Ovary (tissue), 7 donors: ENCODE measurements at regions not wholly inside any gene's neighbourhood (a gene's known extent, or its start where the extent isn't known, plus 50 kb on each side); places are given as distances from the start of the nearest gene placed in this dataset.

ENCODE experiments used
- DNase-seq, 5 donors: peaks; one replicate each; pipeline ENCODE4 v3.0.0-alpha.2; 2019 to 2020
- H3K27ac ChIP-seq, 2 donors: fragments of 200-600 bp; one replicate each; pipeline versions ENCODE4 v1.5.1 to v1.8.0; 2019 to 2022
- H3K27me3 ChIP-seq: fragments of 200-600 bp; one replicate; pipeline ENCODE4 v1.8.0; 2022
- H3K36me3 ChIP-seq: fragments of 200-600 bp; sonication (generic); one replicate; pipeline ENCODE4 v1.5.1; 2019
- H3K4me1 ChIP-seq: one replicate; pipeline ENCODE4 v1.8.1; 2013; ENCODE audit warnings: mild to moderate bottlenecking, moderate library complexity; ENCODE audit not compliant: insufficient read depth
- H3K4me3 ChIP-seq: fragments of 200-600 bp; sonication (generic); one replicate; pipeline ENCODE4 v1.5.1; 2017
- H3K9me3 ChIP-seq, 2 donors: fragments of 200-600 bp in 1 of 2; sonication (generic) in 1 of 2; one replicate each; pipeline versions ENCODE4 v1.5.1 to v1.8.1; 2013 to 2019; ENCODE audit warnings: mild to moderate bottlenecking in 1 of 2, moderate library complexity in 1 of 2
- CTCF ChIP-seq, 3 donors: fragments of 450-650 bp in 2 of 3; fragments of 200-600 bp in 1 of 3; IDR thresholded peaks; one replicate each; pipeline versions ENCODE4 v1.5.1 to v1.8.0; 2016 to 2022; ENCODE audit warnings: antibody characterized with exemption in 3 of 3, mild to moderate bottlenecking in 1 of 3
- EP300 ChIP-seq: sonication (generic); formaldehyde crosslinking; IDR thresholded peaks from one replicate; pipeline ENCODE4 v1.6.1; 2017; ENCODE audit warnings: antibody characterized with exemption
- POLR2A ChIP-seq: fragments of 450-650 bp; IDR thresholded peaks from one replicate; pipeline ENCODE4 v1.6.1; 2017; ENCODE audit warnings: antibody characterized with exemption, mild to moderate bottlenecking, moderate library complexity
- WGBS, 3 donors: extraction: QIAGEN DNeasy Blood & Tissue Kit in 1 of 3; methylation state at CpG; one replicate each; pipeline versions ENCODE4 v1.1.5 to v1.1.7; 2013 to 2017; 5-methylcytosine and 5-hydroxymethylcytosine counted together
- intact Hi-C, 4 donors: fragments of 100-400 bp; cut with DNase I; formaldehyde crosslinking; loops; one replicate each; pipeline versions ENCODE4 v1.11.0 to v1.15.1; 2022 to 2023
- donor health status: DM: no; HTN: no; CAD: no; lungs with moderate emphysema.
- donor health status: DM: no; HTN: no; CAD: no.
- donor health status: Bipolar disorder and iron deficiency.
- donor health status: DM: no; HTN: no; CAD: no.
- donor health status: DM: yes; HTN: yes; CAD: no.

GRCh38 chr5:110250355-110250754 is 476.1 kb downstream of the TMEM232 start:
- 82 to 95% (median 85%) methylated on average over 1 of the region's 1 CpG for WGBS, 3 donors
- H3K36me3 ChIP-seq, result no peaks in the 10 kb centered on the region
- no peaks in the 10 kb centered on the region for H3K27me3 ChIP-seq
- intact Hi-C loops, result no loop called here
- no peak for DNase-seq
- no peaks in the 10 kb centered on the region for H3K4me1 ChIP-seq
- no peak overlapping the region for H3K27ac ChIP-seq
- TF ChIP-seq EP300 (no peak), CTCF (IDR thresholded peaks at IDR 0.05) (no peak), POLR2A (no peak)
- no peaks in the 10 kb centered on the region for H3K9me3 ChIP-seq
- H3K4me3 ChIP-seq, result no peak overlapping the region

GRCh38 chr5:110250755-110251154 is 475.7 kb downstream of the TMEM232 start:
- no peaks in the 10 kb centered on the region for H3K4me1 ChIP-seq
- no peaks in the 10 kb centered on the region for H3K27me3 ChIP-seq
- intact Hi-C loops, result no loop called here
- H3K4me3 ChIP-seq, result no peak overlapping the region
- no peaks in the 10 kb centered on the region for H3K9me3 ChIP-seq
- H3K36me3 ChIP-seq, result no peaks in the 10 kb centered on the region
- no peak for TF ChIP-seq EP300
- TF ChIP-seq CTCF (IDR thresholded peaks at IDR 0.05), result no peak
- TF ChIP-seq POLR2A, result no peak
- no peak overlapping the region for H3K27ac ChIP-seq
- DNase-seq, result no peak

GRCh38 chr5:110251366-110251765 is 475.1 kb downstream of the TMEM232 start:
- H3K9me3 ChIP-seq, result no peaks in the 10 kb centered on the region
- no peaks in the 10 kb centered on the region for H3K4me1 ChIP-seq
- H3K4me3 ChIP-seq, result no peak overlapping the region
- H3K27me3 ChIP-seq, result no peaks in the 10 kb centered on the region
- 85 to 98% (median 91%) methylated on average over 2 of the region's 2 CpGs for WGBS, 3 donors
- DNase-seq, result no peak
- intact Hi-C loops, result no loop called here
- TF ChIP-seq POLR2A (no peak), EP300 (no peak), CTCF (IDR thresholded peaks at IDR 0.05) (no peak)
- H3K36me3 ChIP-seq, result no peaks in the 10 kb centered on the region
- H3K27ac ChIP-seq, result no peak overlapping the region

- Histone ChIP-seq H3K9me3 (no peaks in the 10 kb centered on the region), H3K27ac (no peak overlapping the region), H3K4me3 (no peak overlapping the region), H3K4me1 (no peaks in the 10 kb centered on the region), H3K36me3 (no peaks in the 10 kb centered on the region), H3K27me3 (no peaks in the 10 kb centered on the region)
- TF ChIP-seq CTCF (IDR thresholded peaks at IDR 0.05), result no peak
- no peak for TF ChIP-seq EP300
- no peak for TF ChIP-seq POLR2A
- intact Hi-C loops, result no loop called here
- 46 to 66% (median 58%) methylated on average over 1 of the region's 1 CpG for WGBS, 3 donors
- DNase-seq, result no peak
Observed at GRCh38 chr5:110255194-110255593, 471.3 kb downstream of the TMEM232 start.

- 56 to 64% (median 63%) methylated on average over 2 of the region's 2 CpGs for WGBS, 3 donors
- no peaks in the 10 kb centered on the region for H3K27me3 ChIP-seq
- H3K27ac ChIP-seq, result no peak overlapping the region
- H3K4me1 ChIP-seq, result no peaks in the 10 kb centered on the region
- no peaks in the 10 kb centered on the region for H3K36me3 ChIP-seq
- TF ChIP-seq EP300 (no peak), POLR2A (no peak), CTCF (IDR thresholded peaks at IDR 0.05) (no peak)
- intact Hi-C loops, result no loop called here
- no peak for DNase-seq
- H3K9me3 ChIP-seq, result no peaks in the 10 kb centered on the region
- H3K4me3 ChIP-seq, result no peak overlapping the region
Observed at GRCh38 chr5:110256298-110256697, 470.2 kb downstream of the TMEM232 start.
